ENCODE measurements at regions not wholly inside any gene's neighbourhood (a gene's known extent, or its start where the extent isn't known, plus 50 kb on each side); places are given as distances from the start of the nearest gene placed in this dataset.

DNA sequence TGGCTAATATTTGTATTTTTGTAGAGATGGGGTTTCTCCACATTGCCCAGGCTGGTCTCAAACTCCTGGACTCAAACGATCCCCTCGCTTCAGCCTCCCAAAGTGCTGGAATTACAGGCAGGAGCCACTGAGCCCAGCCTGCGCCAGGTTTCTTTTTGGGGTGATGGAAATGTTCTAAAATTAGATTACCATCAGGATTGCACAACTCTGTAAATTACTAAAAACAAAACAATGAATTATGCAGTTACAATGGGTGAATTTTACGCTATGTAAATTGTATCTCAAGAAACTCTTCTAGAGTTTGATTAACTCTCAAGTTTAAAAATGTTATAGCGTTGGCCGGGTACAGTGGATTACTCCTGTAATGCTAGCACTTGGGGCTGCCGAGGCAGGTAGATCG lies 118.9 kb upstream of the TBL1X start:
- Histone ChIP-seq H3K27ac (no peak overlapping the region), H3K9me3 (no peaks in the 10 kb centered on the region), H3K27me3 (no peaks in the 10 kb centered on the region), H3K36me3 (ENCODE audit: low read depth, missing control alignments) (no peaks in the 10 kb centered on the region), H3K4me1 (no peaks in the 10 kb centered on the region), H3K4me3 (no peak overlapping the region)
- TF ChIP-seq, protein P1, sequence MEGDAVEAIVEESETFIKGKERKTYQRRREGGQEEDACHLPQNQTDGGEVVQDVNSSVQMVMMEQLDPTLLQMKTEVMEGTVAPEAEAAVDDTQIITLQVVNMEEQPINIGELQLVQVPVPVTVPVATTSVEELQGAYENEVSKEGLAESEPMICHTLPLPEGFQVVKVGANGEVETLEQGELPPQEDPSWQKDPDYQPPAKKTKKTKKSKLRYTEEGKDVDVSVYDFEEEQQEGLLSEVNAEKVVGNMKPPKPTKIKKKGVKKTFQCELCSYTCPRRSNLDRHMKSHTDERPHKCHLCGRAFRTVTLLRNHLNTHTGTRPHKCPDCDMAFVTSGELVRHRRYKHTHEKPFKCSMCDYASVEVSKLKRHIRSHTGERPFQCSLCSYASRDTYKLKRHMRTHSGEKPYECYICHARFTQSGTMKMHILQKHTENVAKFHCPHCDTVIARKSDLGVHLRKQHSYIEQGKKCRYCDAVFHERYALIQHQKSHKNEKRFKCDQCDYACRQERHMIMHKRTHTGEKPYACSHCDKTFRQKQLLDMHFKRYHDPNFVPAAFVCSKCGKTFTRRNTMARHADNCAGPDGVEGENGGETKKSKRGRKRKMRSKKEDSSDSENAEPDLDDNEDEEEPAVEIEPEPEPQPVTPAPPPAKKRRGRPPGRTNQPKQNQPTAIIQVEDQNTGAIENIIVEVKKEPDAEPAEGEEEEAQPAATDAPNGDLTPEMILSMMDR (IDR thresholded peaks at IDR 0.05), result no peak
- TF ChIP-seq POLR2A (IDR thresholded peaks at IDR 0.05), result no peak
- intact Hi-C loops (cut with DNase I; ENCODE audit: low total_unique reads), result no loop called here
- no peak for DNase-seq
- WGBS, 2 donors, result 82 to 97% methylated on average over 8 of the region's 8 CpGs

DNA sequence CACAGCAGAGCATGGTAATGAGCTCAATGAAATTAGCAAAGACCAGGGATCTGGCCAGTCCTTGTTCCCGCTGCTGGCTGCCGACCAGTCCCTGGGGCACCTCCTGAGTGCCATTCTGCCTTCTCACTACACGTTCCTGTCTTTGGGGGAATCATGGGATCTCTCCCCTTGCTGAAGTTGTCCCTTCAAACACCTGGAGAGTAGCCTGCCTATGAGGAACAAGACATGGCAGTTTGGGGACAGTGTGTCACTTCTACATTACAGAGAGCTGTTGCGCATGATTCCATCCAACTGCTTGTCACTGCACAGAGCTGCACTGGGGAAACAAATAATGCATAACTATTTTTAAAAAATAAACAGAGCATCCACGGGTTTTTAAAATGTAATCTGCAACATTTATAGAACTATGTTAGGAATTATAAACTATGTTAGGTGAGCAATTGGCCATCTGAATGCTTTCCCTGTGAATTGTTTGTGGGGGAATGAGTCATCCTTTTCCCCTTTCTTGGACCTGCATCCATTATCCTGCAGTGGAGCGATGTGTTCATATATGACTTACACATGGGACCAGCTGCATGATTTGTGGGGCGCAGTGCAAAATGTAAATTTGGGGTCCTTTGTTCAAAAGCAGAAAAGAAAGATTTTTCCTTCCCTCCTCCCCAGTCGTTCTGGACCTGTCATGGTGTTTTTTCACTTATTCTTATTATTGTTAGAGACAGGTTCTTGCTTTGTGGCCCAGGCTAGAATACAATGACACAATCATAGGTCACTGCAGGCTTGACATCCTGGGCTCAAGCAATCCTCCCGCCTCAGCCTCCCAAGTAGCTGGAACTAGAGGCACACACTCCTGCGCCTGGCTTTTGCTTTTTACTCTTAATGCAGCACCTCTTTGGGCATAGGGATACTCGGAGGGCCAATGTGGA lies 115.0 kb upstream of the TBL1X start:
- 81 to 89% methylated on average over 8 to 11 of the region's 11 CpGs for WGBS, 2 donors
- H3K27me3 ChIP-seq, result no peaks in the 10 kb centered on the region
- TF ChIP-seq, protein P1 (IDR thresholded peaks at IDR 0.05), result no peak
- TF ChIP-seq POLR2A (IDR thresholded peaks at IDR 0.05), result no peak
- no peak for DNase-seq
- no peaks in the 10 kb centered on the region for H3K9me3 ChIP-seq
- no peak overlapping the region for H3K4me3 ChIP-seq
- no peaks in the 10 kb centered on the region for H3K36me3 ChIP-seq (ENCODE audit: low read depth, missing control alignments)
- no peak overlapping the region for H3K27ac ChIP-seq
- no peaks in the 10 kb centered on the region for H3K4me1 ChIP-seq
- intact Hi-C loops (cut with DNase I; ENCODE audit: low total_unique reads), result no loop called here

DNA sequence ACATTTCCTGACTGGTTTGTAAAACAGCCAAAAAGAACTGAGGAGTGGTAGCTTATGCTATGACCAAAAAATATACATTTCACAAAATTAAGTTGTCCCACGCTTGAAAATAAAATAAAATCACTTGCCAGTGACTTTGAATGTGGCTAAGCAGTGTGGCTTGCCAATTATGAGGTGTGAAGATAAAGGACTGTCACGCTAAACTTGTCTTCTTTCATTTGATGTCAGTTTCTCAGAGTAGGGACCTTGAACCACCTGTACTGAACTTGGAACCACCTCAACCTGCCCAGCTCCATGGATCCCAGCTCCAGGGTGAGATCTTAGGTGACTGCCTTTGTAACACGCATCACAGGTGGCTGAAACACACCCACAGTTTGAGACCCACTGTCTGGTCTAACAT lies 113.7 kb upstream of the TBL1X start:
- TF ChIP-seq, protein P1 (IDR thresholded peaks at IDR 0.05), result no peak
- TF ChIP-seq POLR2A (IDR thresholded peaks at IDR 0.05), result no peak
- no peaks in the 10 kb centered on the region for H3K9me3 ChIP-seq
- no peaks in the 10 kb centered on the region for H3K36me3 ChIP-seq (ENCODE audit: low read depth, missing control alignments)
- no peaks in the 10 kb centered on the region for H3K4me1 ChIP-seq
- 93 to 97% methylated on average over 2 to 3 of the region's 3 CpGs for WGBS, 2 donors
- H3K4me3 ChIP-seq, result no peak overlapping the region
- intact Hi-C loops (cut with DNase I; ENCODE audit: low total_unique reads), result no loop called here
- H3K27me3 ChIP-seq, result no peaks in the 10 kb centered on the region
- H3K27ac ChIP-seq, result no peak overlapping the region
- DNase-seq, result no peak

DNA sequence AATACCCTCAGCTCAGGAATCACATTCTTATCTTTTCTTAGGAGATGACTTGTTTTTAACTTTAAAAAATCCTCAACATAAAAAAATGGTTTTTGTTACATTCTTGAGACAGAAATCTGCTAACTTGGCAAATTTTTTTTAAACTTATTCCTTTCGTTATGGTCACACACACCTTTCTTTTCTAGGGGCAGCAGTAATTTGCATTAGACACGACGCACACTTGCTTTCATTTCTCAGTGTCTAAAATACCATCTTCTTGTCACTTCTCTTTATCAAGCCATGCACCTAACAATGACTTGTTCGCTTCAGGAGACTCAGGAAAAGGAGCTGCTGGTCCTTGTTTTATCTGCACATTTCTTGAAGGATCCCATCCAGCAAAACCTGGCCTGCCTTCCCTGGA lies 112.6 kb upstream of the TBL1X start:
- H3K27ac ChIP-seq, result no peak overlapping the region
- TF ChIP-seq POLR2A (IDR thresholded peaks at IDR 0.05), result no peak
- TF ChIP-seq, protein P1 (IDR thresholded peaks at IDR 0.05), result no peak
- H3K9me3 ChIP-seq, result no peaks in the 10 kb centered on the region
- H3K36me3 ChIP-seq (ENCODE audit: low read depth, missing control alignments), result no peaks in the 10 kb centered on the region
- intact Hi-C loops (cut with DNase I; ENCODE audit: low total_unique reads), result no loop called here
- 54 to 61% methylated on average over 4 of the region's 4 CpGs for WGBS, 2 donors
- no peaks in the 10 kb centered on the region for H3K27me3 ChIP-seq
- DNase-seq, result no peak
- no peaks in the 10 kb centered on the region for H3K4me1 ChIP-seq
- H3K4me3 ChIP-seq, result no peak overlapping the region
